GM12891 (cell line): ENCODE measurements at regions not wholly inside any gene's neighbourhood (a gene's known extent, or its start where the extent isn't known, plus 50 kb on each side); places are given as distances from the start of the nearest gene placed in this dataset.
A peak's percentile ranks its signal among the peaks of the same experiment; 100 is the strongest.

Source experiments
- DNase-seq: peaks from one replicate; pipeline ENCODE4 v3.0.0; 2011; ENCODE audit warnings: low spot score; ENCODE audit not compliant: insufficient read length
- FAIRE-seq: peaks from 2 replicates; lab custom pipeline; 2011; peaks lifted over from hg19 to GRCh38; lab: Jason Lieb, UNC
- PAX5 ChIP-seq: IDR thresholded peaks from 2 replicates; pipeline ENCODE4 v1.6.1; 2011; ENCODE audit warnings: low read length, moderate library complexity, mild to moderate bottlenecking; ENCODE audit not compliant: insufficient read depth, severe bottlenecking
- POLR2A ChIP-seq: IDR thresholded peaks from 2 replicates; pipeline ENCODE4 v1.6.1; 2011; ENCODE audit warnings: low read depth, low read length, control low read depth
- POLR2AphosphoS5 ChIP-seq: IDR thresholded peaks from 2 replicates; pipeline ENCODE4 v1.6.1; 2011; ENCODE audit warnings: low read depth, low read length, control low read depth
- POU2F2 ChIP-seq: IDR thresholded peaks from 2 replicates; pipeline ENCODE4 v1.6.1; 2011; ENCODE audit warnings: low read depth, mild to moderate bottlenecking, control low read depth, low read length, moderate library complexity
- SPI1 ChIP-seq: IDR thresholded peaks from 2 replicates; pipeline ENCODE4 v1.6.1; 2011; ENCODE audit warnings: low read depth, low read length, control low read depth
- TAF1 ChIP-seq: IDR thresholded peaks from 2 replicates; pipeline ENCODE4 v1.6.1; 2011; ENCODE audit warnings: low read depth, low read length, control low read depth

GRCh38 chr6:166842607-166843006 is 113.7 kb downstream of the RNASET2 start:
- no peak for FAIRE-seq
- no peak for TF ChIP-seq POU2F2
- no peak for TF ChIP-seq POLR2AphosphoS5
- no peak for TF ChIP-seq PAX5
- no peak for DNase-seq

DNA sequence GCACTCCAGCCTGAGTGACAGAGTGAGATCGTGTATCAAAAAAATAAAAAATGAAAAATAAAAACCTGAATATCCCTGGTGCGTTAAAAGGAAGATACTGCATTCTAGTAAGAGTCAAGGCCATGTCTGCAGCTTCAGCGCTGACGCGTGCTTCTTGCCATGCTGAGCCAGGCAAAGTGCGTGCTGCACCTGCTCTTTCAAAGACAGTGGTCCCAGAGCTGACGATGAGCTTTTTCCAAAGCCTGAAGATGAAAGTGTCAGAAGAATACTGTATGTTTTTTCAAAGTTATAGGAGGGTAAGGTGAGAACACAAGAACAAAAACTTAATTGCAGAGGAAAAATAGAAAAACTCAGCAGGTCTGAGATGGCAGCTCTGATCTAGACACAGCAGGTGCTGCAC is 115.1 kb downstream of the RNASET2 start:
- FAIRE-seq (no peak), DNase-seq (no peak)
- TF ChIP-seq POU2F2 (no peak), PAX5 (no peak), SPI1 (no peak)

DNA sequence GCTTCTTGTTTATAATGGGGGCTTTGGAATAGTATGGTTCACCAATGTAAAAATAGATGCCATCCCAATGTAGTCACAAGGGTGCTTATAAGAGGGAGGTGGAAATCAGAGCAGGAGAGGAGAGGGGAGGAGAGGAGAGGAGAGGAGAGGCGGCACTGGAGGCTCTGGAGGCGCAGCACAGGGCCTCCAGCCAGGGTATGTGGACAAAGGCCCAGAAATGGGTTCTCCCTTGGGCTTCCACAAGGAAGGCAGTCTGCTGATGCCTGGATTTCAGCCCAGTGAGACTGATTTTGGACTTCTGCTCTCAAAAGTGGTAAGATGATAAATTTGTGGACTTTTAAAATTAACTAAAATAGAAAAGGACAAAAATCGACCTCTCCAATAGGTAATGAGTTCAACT is 116.8 kb downstream of the RNASET2 start:
- no peak for FAIRE-seq
- TF ChIP-seq POLR2A (no peak), TAF1 (no peak), POLR2AphosphoS5 (no peak), POU2F2 (no peak), SPI1 (no peak), PAX5 (no peak)
- no peak for DNase-seq

GRCh38 chr6:166838987-166839386 is 117.4 kb downstream of the RNASET2 start:
- TF ChIP-seq PAX5, result no peak
- no peak for TF ChIP-seq POLR2A
- no peak for TF ChIP-seq POU2F2
- no peak for TF ChIP-seq TAF1
- TF ChIP-seq POLR2AphosphoS5, result no peak
- no peak for TF ChIP-seq SPI1
- no peak for DNase-seq
- no peak for FAIRE-seq

GRCh38 chr6:166836785-166837718 is 119.3 kb downstream of the RNASET2 start:
- DNase-seq (no peak), FAIRE-seq (no peak)
- no peak for TF ChIP-seq SPI1
- TF ChIP-seq PAX5, result no peak
- TF ChIP-seq POU2F2, result no peak
- TF ChIP-seq POLR2A, result no peak
- no peak for TF ChIP-seq POLR2AphosphoS5
- TF ChIP-seq TAF1, result no peak

GRCh38 chr6:166834049-166834448 is 122.3 kb downstream of the RNASET2 start:
- no peak for TF ChIP-seq TAF1
- no peak for TF ChIP-seq POLR2AphosphoS5
- TF ChIP-seq SPI1, result no peak
- TF ChIP-seq POLR2A, result no peak
- FAIRE-seq (peak; percentile 57), DNase-seq (no peak)

GRCh38 chr6:166830891-166831363 is 125.4 kb downstream of the RNASET2 start:
- no peak for FAIRE-seq
- TF ChIP-seq TAF1, result no peak
- TF ChIP-seq PAX5, result no peak
- TF ChIP-seq SPI1, result no peak
- TF ChIP-seq POLR2A, result no peak
- no peak for TF ChIP-seq POU2F2
- no peak for TF ChIP-seq POLR2AphosphoS5
- no peak for DNase-seq

DNA sequence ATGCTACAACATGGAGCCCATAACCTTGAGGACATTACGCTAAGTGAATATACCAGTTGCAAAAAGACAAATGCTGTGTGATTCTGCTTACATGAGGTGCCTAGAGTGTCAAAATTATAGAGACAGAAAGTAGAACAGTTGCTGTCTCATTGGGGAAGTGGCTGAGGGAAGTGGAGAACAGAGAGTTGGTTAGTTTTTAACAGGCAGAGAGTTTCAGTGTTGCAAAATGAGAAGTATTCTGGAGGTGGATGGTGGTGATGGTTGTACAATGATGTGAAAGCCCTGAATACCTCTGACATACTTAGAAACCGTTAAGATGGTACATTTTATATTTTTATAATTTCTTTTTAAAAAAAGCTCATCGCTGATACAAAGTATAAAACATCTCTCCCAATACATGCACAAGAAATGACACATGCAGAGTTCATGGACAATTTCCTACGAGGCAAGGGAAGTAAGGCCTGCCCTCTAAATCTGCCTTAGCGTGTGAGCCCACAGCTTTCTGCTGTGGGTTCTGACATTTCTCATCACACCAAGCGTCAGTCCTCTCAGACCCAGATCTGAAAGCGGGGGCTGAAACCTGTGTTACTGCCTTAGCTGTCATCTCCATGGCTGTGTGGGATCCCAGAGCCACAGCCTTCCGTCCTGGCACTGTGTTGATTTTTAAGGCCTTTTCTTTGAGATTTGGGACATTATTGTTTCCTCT is 126.0 kb downstream of the RNASET2 start:
- DNase-seq, result peak; percentile 50
- FAIRE-seq, result peak; percentile 96
- TF ChIP-seq POLR2A (0 out of 2 replicates have a peak, but pooled peaks have one; percentile 39), POU2F2 (no peak), POLR2AphosphoS5 (no peak), SPI1 (peak; percentile 95)

GRCh38 chr6:166826264-166826663 is 130.1 kb downstream of the RNASET2 start:
- TF ChIP-seq POLR2AphosphoS5, result no peak
- no peak for TF ChIP-seq POLR2A
- TF ChIP-seq SPI1, result no peak
- TF ChIP-seq POU2F2, result no peak
- TF ChIP-seq PAX5, result no peak
- TF ChIP-seq TAF1, result no peak
- FAIRE-seq (no peak), DNase-seq (no peak)

- TF ChIP-seq TAF1 (no peak), POLR2A (no peak), SPI1 (no peak), POU2F2 (no peak), POLR2AphosphoS5 (no peak), PAX5 (no peak)
- no peak for DNase-seq
- no peak for FAIRE-seq
These were observed 130.7 kb downstream of the RNASET2 start for GRCh38 chr6:166825553-166826145.
